HCT116 (cell line): ENCODE measurements at regions not wholly inside any gene's neighbourhood (a gene's known extent, or its start where the extent isn't known, plus 50 kb on each side); places are given as distances from the start of the nearest gene placed in this dataset.

Source experiments
- ATAC-seq: fragments of 200-7000 bp; cut with Tn5 transposase; 2 replicates; pipeline ENCODE4 v1.9.1; 2020; ENCODE audit warnings: mild to moderate bottlenecking, moderate library complexity
- BruUV-seq: library from RNA; stranded (reverse); fragments of 400-500 nt; replicated peaks from 2 replicates; lab custom pipeline; 2021; lab: Mats Ljungman, UMichigan
- CTCF ChIA-PET: fragments of 300-600 bp; sonication (Branson Sonifier 250); formaldehyde crosslinking; loops from one replicate; lab custom pipeline; 2021; ENCODE audit warnings: antibody characterized with exemption; lab: Charles Lee
- POLR2A ChIA-PET: fragments of 300-600, 350-600 bp; sonication (Branson Sonifier 250); formaldehyde crosslinking; loops from one replicate; lab custom pipeline; 2021; ENCODE audit warnings: antibody characterized with exemption; lab: Charles Lee
- RAD21 ChIA-PET, 2 experiments: fragments of 300-600 bp; sonication (Branson Sonifier 250); formaldehyde crosslinking; loops; one replicate each; lab custom pipeline; 2023; ENCODE audit warnings: low total read pairs in 2 of 2; ENCODE audit not compliant: uncharacterized antibody in 2 of 2, unreplicated experiment in 2 of 2, low non-redundant PET in 1 of 2; lab: Charles Lee
- DNase-seq: peaks from one replicate; pipeline ENCODE4 v3.0.0-alpha.2; 2010; ENCODE audit warnings: low read depth, low spot score
- H2AFZ ChIP-seq: fragments of 200-600 bp; shearing (Covaris generic), sonication (generic); 2 replicates; pipeline ENCODE4 v1.6.1; 2017; ENCODE audit warnings: low read depth, mixed run types, mixed read lengths, antibody characterized with exemption, low read length; ENCODE audit not compliant: poor library complexity, severe bottlenecking
- H3K27ac ChIP-seq: 2 replicates; pipeline ENCODE4 v1.5.1; 2012; ENCODE audit warnings: low read depth, low read length
- H3K27me3 ChIP-seq: fragments of 200-600 bp; sonication (generic); 2 replicates; pipeline ENCODE4 v1.6.1; 2016; ENCODE audit warnings: mixed run types, low read length, mixed read lengths; ENCODE audit not compliant: insufficient read depth
- H3K36me3 ChIP-seq, 2 experiments: fragments of 200-500 bp in 1 of 2; fragments of 200-600 bp in 1 of 2; sonication (Bioruptor generic) in 1 of 2; sonication (generic) in 1 of 2; 2 replicates each; pipeline versions ENCODE4 v1.5.1 to v1.6.1; 2014 to 2016; ENCODE audit warnings: low read length in 2 of 2, inconsistent platforms in 1 of 2, mixed read lengths in 1 of 2, mixed run types in 1 of 2; ENCODE audit not compliant: insufficient read depth in 2 of 2, control insufficient read depth in 1 of 2
- H3K4me1 ChIP-seq, 2 experiments: fragments of 200-600 bp in 1 of 2; sonication (generic) in 1 of 2; 2 replicates each; pipeline versions ENCODE4 v1.5.1 to v1.6.1; 2012 to 2017; ENCODE audit warnings: low read length in 2 of 2, inconsistent platforms in 1 of 2, mild to moderate bottlenecking in 1 of 2, mixed read lengths in 1 of 2, mixed run types in 1 of 2, moderate library complexity in 1 of 2; ENCODE audit not compliant: insufficient read depth in 2 of 2, control insufficient read depth in 1 of 2
- H3K4me2 ChIP-seq: fragments of 200-600 bp; sonication (generic); 2 replicates; pipeline ENCODE4 v1.6.1; 2017; ENCODE audit warnings: mixed run types, low read length, mixed read lengths
- H3K4me3 ChIP-seq, 2 experiments: fragments of 200-600 bp in 1 of 2; sonication (generic) in 1 of 2; replicated peaks in 1 of 2; 2 replicates each; pipeline ENCODE4 v1.5.1; 2011 to 2016; ENCODE audit warnings: low read length in 2 of 2, control low read depth in 1 of 2, low read depth in 1 of 2, mild to moderate bottlenecking in 1 of 2, mixed read lengths in 1 of 2, mixed run types in 1 of 2
- H3K79me2 ChIP-seq: fragments of 200-600 bp; sonication (generic); 2 replicates; pipeline ENCODE4 v1.6.1; 2017; ENCODE audit warnings: mild to moderate bottlenecking, mixed run types, low read length, moderate library complexity, mixed read lengths; ENCODE audit not compliant: insufficient read depth
- H3K9ac ChIP-seq: fragments of 200-600 bp; sonication (generic); 2 replicates; pipeline ENCODE4 v1.6.1; 2016; ENCODE audit warnings: low read length, mixed read lengths
- H3K9me2 ChIP-seq: fragments of 200-600 bp; sonication (generic), shearing (Covaris generic); 2 replicates; pipeline ENCODE4 v1.6.1; 2017; ENCODE audit warnings: mixed run types, mild to moderate bottlenecking, moderate library complexity; ENCODE audit not compliant: insufficient read depth
- H3K9me3 ChIP-seq, 2 experiments: fragments of 200-500 bp in 1 of 2; fragments of 200-600 bp in 1 of 2; sonication (Bioruptor generic) in 1 of 2; sonication (generic) in 1 of 2; 2 replicates each; pipeline ENCODE4 v1.6.1; 2014 to 2017; ENCODE audit warnings: low read length in 2 of 2, mixed read lengths in 2 of 2, inconsistent platforms in 1 of 2, low read depth in 1 of 2, mild to moderate bottlenecking in 1 of 2, mixed run types in 1 of 2, moderate library complexity in 1 of 2; ENCODE audit not compliant: control insufficient read depth in 1 of 2, insufficient read depth in 1 of 2
- H4K20me1 ChIP-seq: fragments of 200-600 bp; sonication (generic), shearing (Covaris generic); 2 replicates; pipeline ENCODE4 v1.6.1; 2017; ENCODE audit warnings: mixed run types, mild to moderate bottlenecking, moderate library complexity; ENCODE audit not compliant: insufficient read depth
- CBX3 ChIP-seq: IDR thresholded peaks from 2 replicates; pipeline ENCODE4 v1.6.1; 2012; ENCODE audit warnings: low read depth
- CEBPB ChIP-seq: IDR thresholded peaks from 2 replicates; pipeline ENCODE4 v1.6.1; 2012; ENCODE audit warnings: low read depth
- CTCF ChIP-seq, 3 experiments: fragments of 200-600 bp in 1 of 3; sonication (generic) in 1 of 3; IDR thresholded peaks in 2 of 3; conservative IDR thresholded peaks in 1 of 3; 2 replicates each; pipeline ENCODE4 v1.5.1; 2012 to 2017; ENCODE audit warnings: low read depth in 2 of 3, low read length in 2 of 3, antibody characterized with exemption in 1 of 3, borderline replicate concordance in 1 of 3, control low read depth in 1 of 3, mild to moderate bottlenecking in 1 of 3, mixed read lengths in 1 of 3, mixed run types in 1 of 3, moderate library complexity in 1 of 3; ENCODE audit not compliant: insufficient read depth in 1 of 3
- EZH2phosphoT487 ChIP-seq: fragments of 200-600 bp; IDR thresholded peaks from 2 replicates; pipeline ENCODE4 v1.6.1; 2018; ENCODE audit warnings: antibody characterized with exemption, borderline replicate concordance
- FOSL1 ChIP-seq: IDR thresholded peaks from 2 replicates; pipeline ENCODE4 v1.6.1; 2012; ENCODE audit warnings: low read depth
- RAD21 ChIP-seq: IDR thresholded peaks from 2 replicates; pipeline ENCODE4 v1.6.1; 2012; ENCODE audit warnings: low read depth, mild to moderate bottlenecking
- SP1 ChIP-seq: IDR thresholded peaks from 2 replicates; pipeline ENCODE4 v1.6.1; 2012; ENCODE audit warnings: low read depth
- ZFX ChIP-seq: fragments of 450-650 bp; IDR thresholded peaks from 2 replicates; pipeline ENCODE4 v1.6.1; 2017
- ZNF274 ChIP-seq: fragments of 200-500 bp; sonication (Bioruptor generic); IDR thresholded peaks from 2 replicates; pipeline ENCODE4 v1.6.1; 2014; ENCODE audit warnings: mild to moderate bottlenecking, low read depth, low read length, inconsistent platforms
- intact Hi-C: fragments of 100-400 bp; cut with micrococcal nuclease; formaldehyde crosslinking; loops from 2 replicates; pipeline ENCODE4 v1.10.0; 2022

- Histone ChIP-seq H3K4me1 (no peaks in the 10 kb centered on the region), H3K9ac (no peak overlapping the region), H3K9me2 (no peaks in the 10 kb centered on the region), H3K79me2 (no peaks in the 10 kb centered on the region), H3K4me3 (no peak overlapping the region), H3K27ac (no peak overlapping the region), H3K36me3 (no peaks in the 10 kb centered on the region), H2AFZ (no peak overlapping the region), H3K27me3 (peaks cover 13% of the 10 kb centered on the region), H3K4me2 (no peak overlapping the region), H3K9me3 (no peaks in the 10 kb centered on the region), H4K20me1 (no peaks in the 10 kb centered on the region)
- intact Hi-C loops: no loop called here
- no peak for ATAC-seq
- no peak for DNase-seq
- TF ChIP-seq ZNF274: no peak
- no peak for TF ChIP-seq RAD21
- no peak for TF ChIP-seq CBX3
- TF ChIP-seq FOSL1: no peak
- TF ChIP-seq EZH2phosphoT487: no peak
- no peak for TF ChIP-seq ZFX
- TF ChIP-seq CEBPB: no peak
- TF ChIP-seq CTCF (IDR thresholded peaks at IDR 0.05 in 2 of 3, conservative IDR thresholded peaks at IDR 0.05 in 1 of 3; ENCODE audit: borderline replicate concordance in 1 of 3, insufficient read depth in 1 of 3, low read depth in 2 of 3, low read length in 2 of 3): no peak
- TF ChIP-seq SP1: no peak
- POLR2A ChIA-PET: no interaction called here
- CTCF ChIA-PET: no interaction called here
- BruUV-seq: no TSS peak
- RAD21 ChIA-PET: no interaction called here
These were observed 85.4 kb upstream of the FSTL4 start for GRCh38 chr5:133697536-133698258.
